GM12891 (cell line): ENCODE measurements at regions not wholly inside any gene's neighbourhood (a gene's known extent, or its start where the extent isn't known, plus 50 kb on each side); places are given as distances from the start of the nearest gene placed in this dataset.

Experiments
- POLR2A ChIP-seq: IDR thresholded peaks from 2 replicates; pipeline ENCODE4 v1.6.1; 2011; ENCODE audit warnings: low read depth, low read length, control low read depth
- POLR2AphosphoS5 ChIP-seq: IDR thresholded peaks from 2 replicates; pipeline ENCODE4 v1.6.1; 2011; ENCODE audit warnings: low read depth, low read length, control low read depth
- TAF1 ChIP-seq: IDR thresholded peaks from 2 replicates; pipeline ENCODE4 v1.6.1; 2011; ENCODE audit warnings: low read depth, low read length, control low read depth

GRCh38 chr14:45998554-45998953 is 653.0 kb downstream of the RPL10L start:
- TF ChIP-seq POLR2AphosphoS5 (no peak), TAF1 (no peak), POLR2A (no peak)
